ENCODE measurements at regions not wholly inside any gene's neighbourhood (a gene's known extent, or its start where the extent isn't known, plus 50 kb on each side); places are given as distances from the start of the nearest gene placed in this dataset.
A peak's percentile ranks its signal among the peaks of the same experiment; 100 is the strongest.

- no peak for DNase-seq (ENCODE audit: low read depth in 4 of 4, low spot score in 3 of 4)
Measured at GRCh38 chr3:162491952-162492351, 995.3 kb downstream of the OTOL1 start.

DNA sequence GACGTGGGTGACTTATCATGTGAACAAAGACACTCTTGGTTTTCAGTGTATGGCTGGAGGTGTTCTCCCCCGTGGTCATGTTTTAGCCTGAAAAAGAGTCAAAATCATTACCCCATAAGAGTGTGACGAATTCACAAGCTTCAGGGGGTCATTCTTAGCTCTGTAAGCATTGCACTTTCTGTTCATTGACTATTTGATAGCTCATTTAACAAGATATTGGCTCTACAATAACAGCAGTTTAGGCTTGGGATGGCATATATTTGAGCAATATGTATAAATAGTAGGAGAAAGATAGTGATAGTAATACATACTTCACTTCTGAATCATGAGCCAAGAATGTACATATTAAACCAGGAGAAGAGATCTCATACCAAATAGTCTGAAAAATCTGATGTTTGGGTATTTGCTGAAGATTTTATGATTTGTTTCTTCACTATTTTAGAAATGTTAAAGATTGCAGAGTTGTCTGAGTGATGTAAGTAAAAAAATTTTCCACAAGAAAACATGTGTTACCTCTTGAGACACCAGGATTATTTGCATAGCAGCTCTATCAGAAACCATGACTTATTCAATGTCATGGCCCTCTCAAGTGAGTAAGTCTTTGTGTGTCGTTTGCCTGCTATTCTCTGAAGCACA is 996.0 kb downstream of the OTOL1 start:
- no peak for DNase-seq (ENCODE audit: low read depth in 4 of 4, low spot score in 3 of 4)

- DNase-seq (ENCODE audit: low read depth in 4 of 4, low spot score in 3 of 4), result no peak
Measured at GRCh38 chr3:162498626-162499025, 1002.0 kb downstream of the OTOL1 start.

GRCh38 chr3:162507397-162507796 is 1010.8 kb downstream of the OTOL1 start:
- DNase-seq (ENCODE audit: low read depth in 4 of 4, low spot score in 3 of 4), result no peak

- no peak for DNase-seq (ENCODE audit: low read depth in 4 of 4, low spot score in 3 of 4)
Measured at GRCh38 chr3:162512488-162512887, 1015.9 kb downstream of the OTOL1 start.

DNA sequence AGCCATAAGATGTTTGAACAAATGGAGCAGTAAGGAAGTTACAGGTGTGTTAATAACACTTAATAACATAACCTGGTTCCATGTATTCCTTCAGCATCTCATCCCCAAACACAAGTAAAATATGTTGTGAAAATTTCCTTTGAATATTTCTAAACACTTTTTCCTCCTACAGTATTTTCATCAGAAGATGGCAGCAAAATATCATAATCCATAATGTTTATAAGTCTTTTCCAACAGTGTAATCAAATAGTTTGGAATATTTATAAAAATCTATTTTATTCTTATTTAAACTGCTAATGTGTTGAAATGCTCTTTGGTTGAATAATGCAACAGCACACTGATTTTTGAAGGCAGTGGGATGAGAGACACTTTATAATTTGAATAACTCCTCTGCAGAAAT is 1020.5 kb downstream of the OTOL1 start:
- no peak for DNase-seq (ENCODE audit: low read depth in 4 of 4, low spot score in 3 of 4)

GRCh38 chr3:162521669-162522068 is 1025.1 kb downstream of the OTOL1 start:
- DNase-seq (ENCODE audit: low read depth in 4 of 4, low spot score in 3 of 4), result no peak

DNA sequence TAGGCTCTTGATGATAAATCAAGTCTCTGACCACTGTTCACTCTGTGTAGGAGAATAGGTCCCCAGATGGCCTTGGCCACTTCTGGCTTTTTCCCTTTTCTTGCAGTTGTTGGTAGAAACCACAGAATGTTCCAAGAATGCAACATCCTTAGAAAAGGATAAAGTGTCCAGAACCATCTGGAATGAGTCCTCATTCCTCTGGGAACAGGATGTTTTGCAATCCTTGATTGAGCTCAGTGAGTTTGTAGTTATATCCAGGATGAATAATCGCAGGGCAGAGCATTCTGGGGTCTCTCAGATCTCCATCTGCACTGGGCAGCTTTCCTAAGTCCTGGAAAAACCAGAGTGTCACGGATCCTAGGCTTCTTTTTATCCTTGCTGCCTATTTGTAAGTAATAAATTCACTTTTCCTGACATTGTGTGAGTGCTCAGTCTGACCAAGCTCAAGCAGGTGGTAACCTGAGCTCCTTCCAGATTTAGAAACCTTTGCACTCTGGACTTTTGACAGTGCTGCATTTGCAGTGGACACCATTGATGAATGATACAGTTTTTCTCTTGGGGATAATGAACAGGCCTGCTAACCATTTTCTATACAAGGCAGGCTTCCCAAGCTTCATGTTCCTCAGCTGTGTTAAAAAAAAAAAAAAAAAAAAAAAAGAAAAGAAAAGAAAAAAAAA is 1028.6 kb downstream of the OTOL1 start:
- DNase-seq (ENCODE audit: low read depth in 4 of 4, low spot score in 3 of 4), result peak in 2 of 4 donors; percentile 2 to 3

DNA sequence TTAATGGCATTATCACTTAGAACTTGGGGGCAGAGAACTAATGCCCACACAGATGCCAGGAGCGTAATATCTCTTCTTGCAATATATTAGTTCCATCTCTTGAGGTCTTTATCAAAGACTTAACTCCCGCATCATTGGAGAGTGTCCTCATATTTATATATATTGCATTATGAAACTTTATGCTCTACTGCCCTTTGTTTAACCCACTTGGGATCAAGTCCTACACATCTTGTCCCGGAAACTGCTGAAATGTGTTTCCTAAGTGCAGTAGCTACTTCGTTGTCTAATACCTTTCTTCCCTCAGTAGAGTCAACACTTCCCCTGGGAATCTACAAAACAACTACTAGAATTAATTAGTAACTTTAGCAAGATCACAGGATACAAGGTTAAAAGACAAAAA is 1029.2 kb downstream of the OTOL1 start:
- DNase-seq (ENCODE audit: low read depth in 4 of 4, low spot score in 3 of 4), result no peak

DNA sequence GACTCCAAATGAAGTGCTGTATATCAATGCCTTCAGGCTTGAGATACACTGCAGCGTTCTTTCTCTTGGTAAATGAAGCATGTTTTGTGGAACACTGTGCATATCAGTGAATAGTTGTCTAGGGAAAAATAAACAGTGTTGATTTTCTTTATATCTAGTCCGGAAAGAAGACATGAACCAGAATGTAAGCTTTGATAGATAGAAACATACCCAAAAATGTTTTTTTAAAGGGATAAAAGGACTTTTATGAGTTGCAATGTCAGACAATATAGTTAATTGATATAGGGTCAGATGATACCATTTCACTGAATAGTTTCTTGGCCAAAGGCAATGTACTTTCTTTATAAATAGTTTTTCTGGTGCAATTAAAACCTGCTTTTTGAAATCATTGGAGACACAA is 1037.8 kb downstream of the OTOL1 start:
- no peak for DNase-seq (ENCODE audit: low read depth in 4 of 4, low spot score in 3 of 4)

- no peak for DNase-seq (ENCODE audit: low read depth in 4 of 4, low spot score in 3 of 4)
Measured at GRCh38 chr3:162538491-162538890, 1041.9 kb downstream of the OTOL1 start.

DNA sequence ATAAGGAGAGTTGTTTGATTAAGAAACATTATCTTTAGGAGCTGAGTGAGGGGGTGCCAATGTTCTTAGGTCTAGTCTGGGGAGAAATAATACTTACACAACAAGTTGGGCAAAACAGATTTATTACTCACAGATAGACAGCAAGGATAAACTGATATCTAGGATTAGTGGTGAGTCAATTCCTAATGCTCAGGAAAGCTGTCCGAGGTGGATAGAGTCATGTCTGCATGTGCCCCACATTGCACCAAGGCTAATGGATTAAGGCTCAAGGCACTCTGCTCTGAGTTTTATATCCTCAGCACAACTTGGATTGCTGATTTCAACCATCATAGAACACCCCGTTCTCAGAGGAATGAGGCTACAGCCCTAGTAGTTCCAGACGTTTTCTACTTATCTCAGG is 1042.3 kb downstream of the OTOL1 start:
- no peak for DNase-seq (ENCODE audit: low read depth in 4 of 4, low spot score in 3 of 4)

- no peak for DNase-seq (ENCODE audit: low read depth in 4 of 4, low spot score in 3 of 4)
Measured at GRCh38 chr3:162540421-162540820, 1043.8 kb downstream of the OTOL1 start.

DNA sequence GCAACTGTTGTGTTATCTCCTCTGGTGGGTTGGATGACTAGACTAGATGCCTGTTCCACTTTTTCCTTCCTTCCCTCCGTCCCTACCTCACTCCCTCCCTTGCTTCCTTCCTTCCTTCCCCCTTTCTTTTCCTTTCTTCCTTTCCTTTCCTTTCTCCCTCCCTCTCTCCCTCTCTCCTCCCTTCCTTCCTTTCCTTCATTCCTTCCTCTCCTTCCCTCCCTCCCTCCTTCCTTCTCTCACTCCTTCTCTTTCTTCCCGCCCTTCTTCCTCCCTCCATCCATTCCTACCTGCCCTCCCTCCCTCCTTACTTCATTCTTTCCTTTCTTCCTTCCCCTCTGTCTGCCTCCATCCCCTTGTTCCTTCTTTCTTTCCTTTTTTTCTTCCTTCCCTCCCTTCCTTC is 1045.3 kb downstream of the OTOL1 start:
- no peak for DNase-seq (ENCODE audit: low read depth in 4 of 4, low spot score in 3 of 4)

GRCh38 chr3:162544246-162544645 is 1047.6 kb downstream of the OTOL1 start:
- no peak for DNase-seq (ENCODE audit: low read depth in 4 of 4, low spot score in 3 of 4)

DNA sequence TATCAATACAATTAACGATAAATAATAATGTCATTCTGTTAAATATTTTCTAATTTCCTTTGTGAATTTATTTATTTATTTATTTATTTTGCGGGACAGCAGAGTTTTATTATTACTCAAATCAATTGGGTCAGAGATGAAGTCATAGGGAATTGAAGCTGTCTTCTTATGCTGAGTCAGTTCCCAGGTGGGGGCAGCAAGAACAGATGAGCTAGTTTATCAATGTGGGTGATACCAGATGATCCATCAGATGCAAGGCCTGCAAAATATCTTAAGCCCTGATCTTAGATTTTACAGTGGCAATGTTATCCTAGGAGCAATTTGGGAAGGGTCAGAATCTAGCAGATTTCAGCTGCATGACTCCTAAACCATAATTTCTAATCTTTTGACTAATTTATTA is 1050.3 kb downstream of the OTOL1 start:
- DNase-seq (ENCODE audit: low read depth in 4 of 4, low spot score in 3 of 4), result no peak

DNA sequence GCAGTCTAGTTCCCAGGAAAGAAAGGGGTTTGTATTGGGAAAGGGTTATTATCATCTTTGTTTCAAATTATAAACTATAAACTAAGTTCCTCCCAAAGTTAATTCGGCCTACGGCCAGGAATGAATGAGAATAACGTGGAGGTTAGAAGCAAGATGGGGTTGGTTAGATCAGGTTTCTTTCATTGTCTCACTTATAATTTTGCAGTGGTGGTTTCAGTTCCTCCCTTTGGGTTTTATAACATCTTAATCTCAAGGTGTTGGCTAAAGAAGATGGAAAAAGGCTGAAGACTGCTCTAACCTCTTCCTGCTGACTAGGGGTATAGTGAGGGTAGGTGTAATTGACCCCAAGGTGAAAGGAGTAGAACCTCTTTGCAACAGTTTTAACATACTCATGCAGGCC is 1050.7 kb downstream of the OTOL1 start:
- no peak for DNase-seq (ENCODE audit: low read depth in 4 of 4, low spot score in 3 of 4)

DNA sequence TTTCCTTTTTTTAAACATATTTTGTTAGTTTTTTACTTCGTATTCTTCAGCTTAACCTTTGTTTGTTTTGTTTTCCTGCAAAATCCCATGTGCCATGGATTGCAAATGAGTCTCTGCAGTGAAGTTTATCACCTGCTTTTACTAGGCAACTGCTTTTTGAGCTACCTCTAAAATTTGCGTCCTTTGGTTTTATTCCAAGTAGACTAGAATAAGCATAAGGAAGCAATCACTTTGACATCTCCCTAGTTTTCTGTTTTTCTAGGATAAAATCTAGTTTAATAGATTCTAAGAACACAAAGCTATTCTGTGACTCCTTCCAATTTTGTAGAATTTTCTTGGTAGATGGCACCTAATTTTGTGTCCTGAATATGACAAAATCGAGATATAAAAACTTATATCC is 1059.2 kb downstream of the OTOL1 start:
- peak in 2 of 4 donors; percentile 3 to 5 for DNase-seq (ENCODE audit: low read depth in 4 of 4, low spot score in 3 of 4)

- no peak for DNase-seq (ENCODE audit: low read depth in 4 of 4, low spot score in 3 of 4)
Measured at GRCh38 chr3:162558016-162558415, 1061.4 kb downstream of the OTOL1 start.

GRCh38 chr3:162568706-162569105 is 1072.1 kb downstream of the OTOL1 start:
- DNase-seq (ENCODE audit: low read depth in 4 of 4, low spot score in 3 of 4), result no peak

DNA sequence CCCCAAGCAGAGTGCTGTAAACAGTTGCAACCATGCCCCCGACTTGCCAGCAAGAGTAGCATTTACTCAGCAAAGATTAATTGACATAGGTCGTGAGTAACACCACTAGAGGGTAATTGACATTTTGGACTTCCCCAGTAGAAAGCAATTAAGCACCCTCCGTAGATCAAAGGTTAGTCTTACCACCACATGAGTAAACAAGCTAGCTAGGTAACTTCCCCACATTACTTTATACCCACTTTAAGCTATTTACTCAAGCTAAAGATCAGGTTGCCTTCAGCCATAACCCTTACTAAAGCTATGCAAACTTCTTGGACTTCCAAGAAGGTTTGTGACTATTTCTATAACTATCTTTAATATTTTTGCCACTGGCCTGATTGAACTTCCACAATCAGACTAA is 1072.7 kb downstream of the OTOL1 start:
- DNase-seq (ENCODE audit: low read depth in 4 of 4, low spot score in 3 of 4), result no peak

DNA sequence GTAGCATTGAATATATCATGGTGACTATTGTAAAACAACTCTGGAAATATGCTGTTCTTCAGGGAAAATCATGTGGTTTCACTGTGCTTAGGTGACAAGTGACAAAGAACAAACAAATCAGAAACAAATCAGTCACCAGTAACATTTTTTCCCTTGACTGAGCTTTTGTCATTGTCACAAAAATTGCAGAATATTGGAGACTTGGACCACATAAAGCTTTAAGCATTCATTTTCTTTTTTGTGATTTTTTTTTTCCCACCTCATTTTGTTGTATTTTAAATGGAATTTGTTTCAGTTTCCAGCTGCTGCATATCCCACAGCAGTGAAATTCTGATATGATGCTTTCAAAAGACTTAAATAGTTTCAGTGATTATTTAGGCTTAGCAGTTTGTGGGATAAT is 1088.4 kb downstream of the OTOL1 start:
- no peak for DNase-seq (ENCODE audit: low read depth in 4 of 4, low spot score in 3 of 4)

DNA sequence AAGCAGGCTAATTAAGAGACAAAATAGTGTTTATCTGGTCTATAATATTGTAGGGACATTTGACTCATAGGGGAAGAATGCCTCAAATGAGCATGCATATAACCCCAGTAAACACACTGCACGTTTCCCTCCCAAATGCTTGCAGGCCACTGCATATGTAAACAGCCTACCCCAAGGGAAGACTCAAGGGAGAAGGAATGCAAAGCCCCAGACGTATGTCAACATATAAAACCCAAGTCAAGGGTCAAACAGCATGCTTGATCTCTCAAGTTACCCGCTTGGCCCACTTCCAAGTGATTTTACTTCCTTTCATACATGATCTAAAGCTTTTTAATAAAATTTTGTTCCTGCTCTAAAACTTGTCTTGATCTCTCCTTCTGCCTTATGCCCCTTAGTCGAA is 1090.0 kb downstream of the OTOL1 start:
- DNase-seq (ENCODE audit: low read depth in 4 of 4, low spot score in 3 of 4), result no peak

Measured in left renal pelvis (tissue), 4 donors.